HG02571 (cell line): ENCODE measurements at regions not wholly inside any gene's neighbourhood (a gene's known extent, or its start where the extent isn't known, plus 50 kb on each side); places are given as distances from the start of the nearest gene placed in this dataset.
"Not testable (repeated sequence)": the region's sequence is repeated elsewhere in the genome, so short reads cannot be mapped to it uniquely, and the experiment has no call there.

Source experiments
- ATAC-seq: cut with Tn5 transposase; IDR thresholded peaks from one replicate; pipeline ENCODE4 v1.9.1; 2021; ENCODE audit warnings: mild to moderate bottlenecking, moderate library complexity; ENCODE audit not compliant: unreplicated experiment

DNA sequence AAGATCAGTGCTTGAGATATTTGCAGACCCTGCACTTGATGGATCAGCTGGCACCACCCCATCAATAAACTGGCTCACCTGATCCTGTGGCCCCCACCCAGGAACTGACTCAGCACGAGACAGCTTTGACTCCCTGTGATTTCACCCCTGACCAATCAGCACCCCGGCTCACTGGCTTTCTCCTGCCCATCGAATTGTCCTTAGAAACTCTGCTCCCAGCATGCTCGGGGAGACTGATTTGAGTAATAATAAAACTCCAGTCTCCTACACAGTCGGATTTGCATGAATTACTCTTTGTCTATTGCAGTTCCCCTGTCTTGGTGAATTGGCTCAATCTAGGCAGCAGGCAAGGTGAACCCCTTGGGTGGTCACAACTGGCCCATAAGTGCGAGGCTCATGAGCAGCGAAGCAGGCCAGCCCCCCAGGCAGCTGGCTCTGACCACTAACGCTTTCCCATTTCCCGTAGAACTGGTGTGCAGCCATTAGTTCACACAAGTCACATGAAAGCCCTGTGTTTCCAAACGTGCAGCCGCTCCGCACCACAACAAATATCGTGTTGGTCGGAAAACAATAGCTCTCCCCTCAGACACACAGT, 79.6 kb downstream of the RSPH3 start:
- ATAC-seq: no peak

DNA sequence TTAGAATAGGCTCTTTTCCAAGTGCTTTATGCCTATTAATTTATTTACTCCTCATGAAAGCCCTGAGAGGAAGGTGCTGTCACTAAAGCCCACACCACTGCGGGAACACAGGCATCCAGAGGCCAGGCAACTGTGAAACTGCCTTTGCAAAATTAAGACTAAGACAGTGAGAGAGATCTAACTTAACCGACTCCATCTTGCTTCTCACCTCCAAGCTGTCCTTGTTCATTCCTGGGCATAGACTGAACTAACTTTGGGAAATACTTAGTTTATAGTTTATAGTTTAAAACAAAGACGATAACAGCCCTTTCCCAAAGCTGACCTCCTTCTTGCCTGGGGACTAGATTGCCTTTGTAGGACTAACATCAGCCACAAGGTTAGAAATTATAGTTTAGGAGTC, 80.1 kb downstream of the RSPH3 start:
- ATAC-seq: no peak

DNA sequence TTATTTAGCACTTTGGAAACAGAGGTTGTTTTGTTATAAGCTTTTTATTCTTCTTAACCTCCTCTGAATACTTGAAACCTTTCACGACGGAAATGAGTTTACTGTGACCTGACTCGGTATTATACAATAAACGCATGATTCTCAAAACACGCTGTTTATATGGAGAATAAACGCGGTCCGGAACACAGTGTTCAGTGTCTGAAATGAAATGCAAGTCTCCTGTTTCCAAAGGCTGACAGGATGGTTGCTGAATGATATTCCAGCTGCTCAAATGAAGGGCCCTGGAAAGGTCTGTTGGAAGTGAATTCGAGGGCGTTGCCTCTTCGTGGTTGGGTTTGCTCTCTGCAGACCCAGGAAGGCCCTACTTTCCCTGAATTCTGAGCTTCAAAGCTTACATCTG, 83.4 kb downstream of the RSPH3 start:
- no peak for ATAC-seq

DNA sequence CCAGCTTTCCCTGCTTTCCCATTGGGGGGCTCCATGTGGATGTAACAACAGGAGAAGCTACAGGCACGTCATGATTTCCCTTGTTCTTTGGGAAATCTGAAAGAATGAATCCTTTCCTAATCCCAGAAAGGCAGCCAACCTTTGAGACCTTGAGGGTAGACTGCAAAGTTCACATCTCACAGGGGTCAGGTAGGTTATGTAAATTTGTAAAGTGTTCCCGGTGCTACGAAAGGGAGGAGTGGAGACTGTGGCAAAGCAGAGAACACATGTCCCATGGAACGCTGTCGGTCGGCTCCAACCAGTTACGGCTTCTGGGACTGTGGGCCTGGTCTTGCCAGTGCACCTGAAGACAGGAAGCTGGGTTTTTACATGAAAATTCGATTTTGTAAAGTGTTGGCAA, 85.1 kb downstream of the RSPH3 start:
- no peak for ATAC-seq

DNA sequence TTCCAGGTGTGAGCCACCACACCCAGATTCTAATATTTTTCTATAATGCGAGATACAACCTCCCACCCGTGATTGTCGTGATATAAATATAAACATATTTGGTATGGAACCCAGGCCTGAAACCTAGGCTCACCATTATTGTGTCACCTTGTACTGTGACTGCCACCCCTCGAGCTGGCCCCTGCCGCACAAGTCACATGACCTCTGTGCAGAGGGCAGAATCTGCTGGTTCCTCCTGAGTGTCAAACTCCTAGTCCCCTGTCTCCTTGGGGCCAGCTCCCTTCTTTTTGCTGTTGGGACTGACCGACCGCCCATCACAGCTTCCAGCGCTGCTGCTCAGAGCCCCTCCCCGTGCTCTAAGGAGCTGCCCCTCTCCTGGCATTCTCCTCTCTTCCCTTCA, 86.4 kb downstream of the RSPH3 start:
- no peak for ATAC-seq

DNA sequence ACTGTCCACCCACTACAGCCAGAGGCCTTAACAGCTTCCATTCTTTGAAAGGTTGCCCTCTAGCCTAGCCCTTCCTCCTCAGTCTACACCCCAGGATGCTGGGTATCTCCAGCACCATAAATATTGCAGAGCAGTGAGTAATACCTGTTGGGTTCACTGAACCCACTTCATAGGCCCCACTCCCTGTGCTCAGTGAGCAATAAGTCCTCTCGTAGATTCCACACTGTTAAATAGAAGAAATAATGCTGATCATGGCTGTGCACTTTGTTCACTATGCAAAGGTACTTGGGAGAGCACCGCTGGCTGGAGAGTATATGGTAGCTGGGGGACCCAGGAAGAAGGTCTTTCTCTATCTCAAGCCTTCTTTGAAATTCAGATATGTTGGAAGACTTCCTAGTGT, 87.3 kb downstream of the RSPH3 start:
- ATAC-seq: no peak

DNA sequence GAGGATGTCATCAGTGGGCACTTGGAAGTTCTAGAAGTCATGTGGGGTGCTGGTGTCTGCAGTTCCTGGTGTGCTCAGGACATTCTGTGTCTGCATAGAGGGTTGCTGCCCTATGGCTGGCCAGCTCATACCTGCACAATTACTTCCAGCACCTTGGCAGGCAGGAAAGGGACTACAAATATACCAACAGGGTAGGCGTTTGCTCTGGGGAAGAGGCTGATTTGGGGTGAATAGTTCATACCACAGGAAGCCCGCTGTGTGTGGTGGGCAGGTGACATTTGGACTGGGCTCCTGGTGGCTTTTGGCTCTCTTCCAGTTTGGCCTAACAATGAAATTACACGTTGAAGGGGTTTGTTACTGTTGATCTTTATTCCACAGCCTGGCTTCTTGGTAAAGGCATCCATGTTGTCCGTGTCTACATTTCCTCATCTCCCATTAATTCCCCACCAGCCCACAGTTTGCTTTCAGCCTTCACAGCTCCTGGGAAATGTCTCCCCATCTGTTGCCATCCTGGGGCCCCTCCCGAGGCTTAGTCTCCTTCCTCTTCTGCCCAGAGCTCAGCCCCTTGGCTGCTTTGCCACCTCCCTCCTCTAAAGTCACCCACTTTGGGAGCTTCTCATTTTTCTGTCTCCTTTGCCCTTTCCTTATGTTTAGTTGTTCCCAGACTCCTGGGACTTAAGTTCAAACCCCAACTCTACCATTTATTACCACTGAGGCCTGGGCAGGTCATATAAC, 88.1 kb downstream of the RSPH3 start:
- no peak for ATAC-seq

DNA sequence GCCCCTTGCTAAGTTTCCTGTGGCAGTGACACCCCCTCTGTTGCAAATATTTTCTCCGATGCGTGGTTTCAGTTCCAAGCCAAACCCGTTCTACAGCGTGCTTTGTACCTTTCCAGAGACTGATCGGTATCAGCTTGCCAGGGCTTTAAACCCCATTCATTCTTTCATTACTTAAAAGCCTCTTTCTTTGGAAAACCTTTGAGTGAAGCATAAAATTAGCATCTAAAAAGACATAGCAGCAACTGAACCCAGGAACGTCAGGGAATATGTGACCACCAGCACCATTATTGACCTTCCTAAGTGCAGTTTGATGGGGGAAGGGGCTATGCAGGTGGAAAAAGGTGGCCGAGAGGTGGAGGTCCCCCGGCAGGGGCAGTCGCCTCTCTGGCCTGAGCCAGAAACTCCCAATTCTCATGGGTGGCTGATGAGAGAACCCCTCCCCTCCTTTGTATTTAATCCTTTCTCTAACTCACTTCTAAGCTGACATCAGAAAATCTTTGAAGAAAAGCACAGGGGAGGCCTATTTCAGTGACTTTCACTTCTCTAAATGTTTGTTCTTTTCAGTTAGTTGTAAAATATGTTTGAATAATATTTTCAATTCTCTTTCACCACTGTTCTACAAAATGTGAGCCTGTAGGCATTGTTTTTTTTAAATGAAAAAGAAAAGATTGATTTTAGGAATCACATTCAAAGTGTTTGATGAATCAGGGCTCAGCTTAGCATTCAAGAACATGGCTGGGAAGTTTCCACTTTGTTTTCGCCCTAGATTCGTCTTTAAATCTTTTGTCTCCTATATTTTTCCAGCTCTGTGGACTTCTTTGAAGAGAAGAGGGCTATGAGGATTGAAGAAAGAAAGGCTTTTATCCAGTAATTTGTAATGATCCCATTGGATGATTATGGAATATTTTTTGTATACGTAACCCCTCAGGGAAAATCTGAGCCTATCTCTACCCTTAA, 89.2 kb downstream of the RSPH3 start:
- no peak for ATAC-seq

DNA sequence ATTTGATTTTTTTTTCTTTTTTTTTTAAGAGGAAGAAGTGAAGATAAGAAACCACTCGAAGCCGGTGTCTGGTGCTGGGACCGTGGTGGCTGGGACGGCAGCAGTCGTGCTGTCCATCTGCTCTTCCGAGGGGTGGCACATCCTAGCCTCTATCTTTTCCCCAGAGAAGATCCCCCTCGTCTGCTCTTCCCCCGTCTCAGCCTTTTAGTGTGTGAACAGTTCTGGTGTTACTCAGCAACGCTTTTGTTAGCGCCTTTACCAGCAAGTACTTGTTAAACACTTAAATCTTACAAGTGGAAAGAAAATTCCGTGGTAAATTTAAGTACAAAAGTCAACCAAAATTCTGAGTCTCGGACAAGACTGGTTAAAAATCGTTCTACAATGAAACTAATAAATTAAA, 90.1 kb downstream of the RSPH3 start:
- ATAC-seq: no peak

DNA sequence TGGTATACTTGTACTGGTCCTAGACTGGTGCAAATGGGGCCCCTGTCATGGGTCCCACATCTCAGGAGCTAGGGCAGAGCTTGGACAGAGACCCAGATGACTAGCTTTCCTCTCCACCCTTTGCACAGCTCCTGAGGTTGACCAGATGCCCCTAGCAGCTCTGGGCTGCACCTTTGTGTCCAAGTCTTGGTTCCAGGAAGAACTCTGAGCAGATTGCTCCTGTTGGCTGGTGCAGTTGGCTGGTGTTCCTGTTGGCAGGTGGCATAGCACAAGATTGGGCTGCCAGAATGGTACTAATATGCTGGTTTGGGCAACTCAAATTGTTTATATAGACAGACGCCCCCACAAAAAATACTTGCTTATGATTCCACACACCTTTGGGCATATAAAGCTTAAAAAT, 89.4 kb upstream of the EZR start:
- ATAC-seq: no peak

DNA sequence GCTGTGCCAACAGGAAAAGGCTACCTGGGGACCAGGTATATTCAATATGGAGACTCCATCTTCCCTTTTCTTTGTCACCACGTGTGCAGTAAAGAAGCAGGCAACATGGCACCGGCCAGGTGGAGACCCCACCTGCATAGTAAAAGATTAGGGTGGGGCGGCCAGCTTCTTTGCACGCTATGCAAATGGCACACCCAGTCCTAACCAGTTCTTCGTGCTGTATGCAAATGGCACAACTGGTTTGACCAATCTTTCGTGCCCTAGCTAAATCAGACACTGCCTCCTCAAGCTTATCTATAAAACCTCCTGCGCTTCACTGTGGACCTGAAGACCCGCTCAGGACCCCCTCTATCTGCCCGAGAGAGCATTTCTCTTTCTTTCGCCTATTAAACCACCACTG, 88.8 kb upstream of the EZR start:
- ATAC-seq: no peak

DNA sequence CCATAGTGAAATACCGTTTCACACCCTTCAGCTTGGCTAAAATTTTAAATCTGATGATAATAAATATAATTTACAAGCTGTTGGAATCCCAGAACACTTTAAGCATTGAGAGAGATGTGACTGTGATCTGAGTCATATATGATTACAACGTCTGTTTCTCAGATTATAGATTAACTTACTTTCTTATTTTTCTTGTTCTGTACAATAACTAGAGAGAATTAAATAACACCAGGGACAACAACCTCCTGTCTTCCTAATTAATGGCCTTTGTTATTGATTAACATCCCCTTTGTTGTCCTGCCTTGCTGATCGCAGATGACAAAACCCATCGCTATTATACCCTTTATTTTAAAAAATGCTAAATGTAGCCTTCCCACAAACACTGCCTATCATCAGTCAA, 87.8 kb upstream of the EZR start:
- ATAC-seq: no peak

DNA sequence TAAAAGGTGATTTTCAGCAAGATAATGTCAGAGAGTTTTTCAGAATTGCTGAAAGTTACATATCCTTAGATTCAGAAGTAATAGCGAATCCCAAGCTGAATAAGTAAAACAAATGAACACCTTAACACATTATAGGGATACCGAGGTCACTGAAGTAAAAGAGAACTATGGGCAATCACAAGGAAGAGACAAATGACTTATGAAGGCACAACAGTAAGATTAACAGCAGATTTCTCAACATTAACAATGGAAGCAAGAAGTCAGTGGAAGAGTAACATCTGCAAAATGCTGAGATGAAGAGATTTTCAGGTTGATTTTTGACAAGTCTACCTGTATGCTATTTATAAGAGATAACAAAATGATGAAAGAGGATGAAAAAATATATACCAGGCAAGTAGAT, 86.1 kb upstream of the EZR start:
- ATAC-seq: no peak

DNA sequence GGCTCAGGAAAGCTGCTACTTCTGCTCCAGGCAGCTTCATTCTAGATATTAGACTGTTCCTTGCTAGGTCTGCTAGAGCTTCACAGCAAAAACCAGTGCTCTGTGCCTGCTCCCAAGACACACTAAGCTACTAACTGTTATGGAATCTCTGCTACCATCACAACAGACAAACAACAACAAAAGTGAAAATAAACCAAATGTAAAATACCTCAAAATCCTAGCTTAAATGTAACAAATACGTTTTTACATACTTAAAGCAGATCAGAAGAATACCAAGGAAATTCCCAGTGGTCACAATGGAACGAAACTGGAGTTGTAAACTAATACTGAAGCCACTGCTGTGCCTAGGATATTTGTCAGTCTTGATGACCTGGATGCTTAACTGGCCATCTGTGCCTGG, 84.6 kb upstream of the EZR start:
- no peak for ATAC-seq

DNA sequence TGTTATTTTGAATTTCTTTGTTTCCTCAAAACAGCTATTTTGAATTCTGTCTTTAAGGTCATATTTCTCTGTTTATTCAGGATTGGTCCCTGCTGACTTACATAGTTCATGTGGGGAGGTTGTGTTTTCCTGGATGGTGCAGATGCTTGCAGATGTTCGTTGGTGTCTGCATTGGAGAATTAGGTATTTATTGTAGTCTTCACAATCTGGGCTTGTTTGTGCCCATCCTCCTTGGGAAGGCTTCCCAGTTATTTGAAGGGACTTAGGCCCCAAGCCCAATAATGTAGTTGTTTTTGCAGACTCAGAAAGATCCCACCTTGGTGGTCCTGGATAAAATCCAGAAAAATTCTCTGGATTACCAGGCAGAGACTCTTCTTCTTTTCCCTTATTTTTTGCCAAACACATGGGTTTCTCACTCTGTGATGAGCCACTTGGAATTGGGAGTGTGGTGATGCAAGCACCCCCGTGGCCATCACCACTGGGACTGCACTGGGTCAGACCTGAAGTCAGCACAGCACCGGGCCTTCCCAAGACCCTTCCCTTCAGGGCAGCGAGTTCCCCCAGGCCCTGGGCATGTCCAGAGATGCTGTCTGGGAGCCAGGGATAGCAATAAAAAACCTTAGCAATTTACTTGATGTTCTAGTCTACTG, 81.6 kb upstream of the EZR start:
- no peak for ATAC-seq

DNA sequence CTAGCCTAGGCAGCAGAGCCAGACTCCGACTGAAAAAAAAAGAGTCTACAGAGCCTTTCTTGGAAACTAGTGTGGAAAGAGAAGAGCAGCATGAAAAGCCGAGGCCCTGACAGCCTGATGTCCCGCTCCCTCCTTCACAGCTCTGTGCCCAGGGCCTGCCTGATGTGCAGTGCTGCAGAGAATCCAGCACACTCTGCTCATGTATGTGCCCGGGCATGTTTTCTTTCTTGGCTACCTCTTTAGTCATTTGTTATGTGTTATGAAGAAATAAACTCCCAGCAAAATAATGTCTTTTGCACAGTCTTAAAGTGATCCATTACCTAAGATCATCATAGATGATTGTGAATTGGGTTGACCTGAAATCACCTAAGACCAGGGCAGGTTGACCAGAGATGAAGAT, 78.1 kb upstream of the EZR start:
- ATAC-seq: no peak

DNA sequence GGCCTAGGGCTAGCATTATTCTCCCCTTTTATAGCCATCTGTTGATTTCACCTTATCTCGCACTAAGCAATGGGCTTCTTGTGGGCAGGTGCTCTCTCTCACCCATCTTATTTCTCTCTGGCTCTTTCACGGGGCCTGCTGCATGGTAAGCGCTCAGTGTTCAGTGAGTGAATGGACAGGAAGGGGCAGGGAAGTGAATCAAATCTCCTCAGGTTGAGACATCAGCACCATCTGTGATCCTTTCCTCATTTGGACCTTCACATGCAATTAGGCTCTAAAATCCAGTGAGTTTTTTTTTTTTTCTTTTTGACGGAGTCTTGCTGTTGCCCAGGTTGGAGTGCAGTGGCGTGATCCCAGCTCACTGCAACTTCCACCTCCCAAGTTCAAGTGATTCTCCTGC, 76.5 kb upstream of the EZR start:
- no peak for ATAC-seq

DNA sequence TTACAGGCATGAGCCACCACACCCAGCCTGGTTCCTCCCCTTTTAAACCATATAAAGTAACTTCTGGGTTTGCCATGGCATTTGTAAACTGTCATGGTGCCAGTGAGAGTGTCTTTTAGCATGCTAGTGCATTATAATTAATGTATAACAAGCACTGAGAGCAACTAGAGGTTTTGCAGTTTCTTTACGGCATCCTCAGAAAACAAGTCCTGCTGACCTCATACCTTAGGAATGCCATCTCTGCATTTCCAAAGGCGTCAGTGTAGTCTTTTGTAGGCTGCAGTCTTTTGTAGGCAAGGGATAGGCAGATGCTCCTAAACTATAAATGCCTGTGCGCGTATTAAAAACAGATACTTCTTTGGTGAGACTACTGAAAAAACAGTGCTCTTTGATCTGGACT, 75.0 kb upstream of the EZR start:
- no peak for ATAC-seq

DNA sequence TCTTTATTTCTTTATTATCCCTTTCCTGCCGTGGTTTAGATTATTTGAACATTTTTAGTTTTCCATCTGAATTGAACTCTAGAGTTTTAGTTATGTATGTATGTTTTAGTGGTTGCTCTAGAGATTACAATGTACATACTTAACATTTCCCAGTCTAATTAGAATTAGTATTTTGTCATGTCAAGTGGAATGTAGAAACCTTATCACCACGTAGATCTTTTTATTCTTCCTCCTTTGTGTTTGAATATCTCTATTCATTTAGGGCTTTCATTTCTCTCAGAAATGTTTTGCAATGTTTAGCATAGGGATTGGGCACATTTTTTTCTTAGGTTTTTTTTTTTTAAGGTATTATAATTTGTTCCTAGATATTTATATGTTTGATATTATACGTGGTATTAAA, 73.1 kb upstream of the EZR start:
- ATAC-seq: no peak

DNA sequence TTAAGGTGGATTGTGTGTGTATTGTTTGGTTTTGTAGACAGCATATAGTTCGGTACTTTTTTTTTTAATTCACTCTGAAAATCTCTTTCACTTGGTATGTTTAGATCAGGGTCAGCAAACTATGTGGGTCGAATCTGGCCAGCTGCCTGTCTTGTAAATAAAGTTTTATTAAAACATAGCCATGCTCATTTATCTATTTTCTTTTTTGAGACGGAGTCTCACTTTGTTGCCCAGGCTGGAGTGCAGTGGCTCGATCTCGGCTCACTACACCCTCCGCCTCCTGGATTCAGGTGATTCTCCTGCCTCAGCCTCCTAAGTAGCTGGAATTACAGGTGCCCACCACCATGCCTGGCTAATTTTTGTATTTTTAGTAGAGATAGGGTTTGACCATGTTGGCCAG, 72.4 kb upstream of the EZR start:
- not testable (repeated sequence) for ATAC-seq

DNA sequence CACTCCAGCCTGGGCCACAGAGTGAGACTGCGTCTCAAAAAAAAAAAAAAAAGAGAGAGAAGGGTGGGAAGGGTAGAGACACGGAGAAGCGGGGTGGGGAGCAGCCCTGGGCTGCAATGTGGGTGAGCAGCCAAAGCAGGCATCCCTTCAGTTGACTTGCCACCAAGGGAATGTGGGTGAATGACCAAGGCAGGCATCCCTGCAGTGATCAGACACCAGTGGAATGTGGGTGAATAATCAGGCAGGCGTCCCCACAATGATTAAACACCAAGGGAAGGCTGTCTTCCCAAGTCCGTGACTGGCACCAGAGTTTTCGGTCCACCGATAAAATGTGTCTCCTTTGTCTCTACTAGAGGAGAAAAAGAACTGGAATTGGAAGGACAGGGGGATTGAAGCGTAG, 69.0 kb upstream of the EZR start:
- ATAC-seq: not testable (repeated sequence)
